ENCODE measurements at regions not wholly inside any gene's neighbourhood (a gene's known extent, or its start where the extent isn't known, plus 50 kb on each side); places are given as distances from the start of the nearest gene placed in this dataset.

GRCh38 chr3:1903111-1903510 is 195.6 kb upstream of the CNTN4 start:
- TF ChIP-seq ARNTL (CRISPR knock-in tag; IDR thresholded peaks at IDR 0.05; ENCODE audit: borderline replicate concordance, low read depth): no peak
- TF ChIP-seq CSRNP3 (CRISPR knock-in tag; IDR thresholded peaks at IDR 0.05): no peak
- TF ChIP-seq TSHZ2 (CRISPR knock-in tag; IDR thresholded peaks at IDR 0.05): no peak
- TF ChIP-seq PPARA (CRISPR knock-in tag; IDR thresholded peaks at IDR 0.05; ENCODE audit: borderline replicate concordance): no peak
- no peak for TF ChIP-seq PATZ1 (CRISPR knock-in tag; IDR thresholded peaks at IDR 0.05; ENCODE audit: borderline replicate concordance)
- TF ChIP-seq POU6F1 (CRISPR knock-in tag; IDR thresholded peaks at IDR 0.05; ENCODE audit: borderline replicate concordance, low read depth): no peak
- TF ChIP-seq ESRRG (CRISPR knock-in tag; IDR thresholded peaks at IDR 0.05): no peak
- no peak for TF ChIP-seq GLIS3 (CRISPR knock-in tag; IDR thresholded peaks at IDR 0.05)
- no peak for TF ChIP-seq BACH2 (CRISPR knock-in tag; IDR thresholded peaks at IDR 0.05; ENCODE audit: borderline replicate concordance)
- no peak for TF ChIP-seq ISL1 (CRISPR knock-in tag; IDR thresholded peaks at IDR 0.05)
- no peak for TF ChIP-seq CREB5 (CRISPR knock-in tag; IDR thresholded peaks at IDR 0.05; ENCODE audit: low read depth)
- TF ChIP-seq TOX (CRISPR knock-in tag; IDR thresholded peaks at IDR 0.05; ENCODE audit: borderline replicate concordance): no peak
- no peak for TF ChIP-seq TCF4 (CRISPR knock-in tag; IDR thresholded peaks at IDR 0.05; ENCODE audit: borderline replicate concordance)
- no peak for TF ChIP-seq OSR1 (CRISPR knock-in tag; IDR thresholded peaks at IDR 0.05)
- no peak for TF ChIP-seq ZFP30 (CRISPR knock-in tag; IDR thresholded peaks at IDR 0.05)
- no peak for TF ChIP-seq SNAI2 (CRISPR knock-in tag; IDR thresholded peaks at IDR 0.05)
- no peak for TF ChIP-seq ZNF565 (CRISPR knock-in tag; conservative IDR thresholded peaks at IDR 0.05; ENCODE audit: low read depth)
- TF ChIP-seq CSDC2 (CRISPR knock-in tag; IDR thresholded peaks at IDR 0.05): no peak

GRCh38 chr3:1907911-1908310 is 190.8 kb upstream of the CNTN4 start:
- ATAC-seq: no peak
- TF ChIP-seq GLIS3 (CRISPR knock-in tag; IDR thresholded peaks at IDR 0.05): no peak
- TF ChIP-seq CSDC2 (CRISPR knock-in tag; IDR thresholded peaks at IDR 0.05): no peak
- TF ChIP-seq POU6F1 (CRISPR knock-in tag; IDR thresholded peaks at IDR 0.05; ENCODE audit: borderline replicate concordance, low read depth): no peak
- no peak for TF ChIP-seq PPARA (CRISPR knock-in tag; IDR thresholded peaks at IDR 0.05; ENCODE audit: borderline replicate concordance)
- TF ChIP-seq ZFP30 (CRISPR knock-in tag; IDR thresholded peaks at IDR 0.05): no peak
- TF ChIP-seq ZFP3 (CRISPR knock-in tag; IDR thresholded peaks at IDR 0.05): no peak
- TF ChIP-seq CSRNP3 (CRISPR knock-in tag; IDR thresholded peaks at IDR 0.05): no peak
- TF ChIP-seq SNAI2 (CRISPR knock-in tag; IDR thresholded peaks at IDR 0.05): no peak
- TF ChIP-seq ZC3H10 (CRISPR knock-in tag; IDR thresholded peaks at IDR 0.05): no peak
- TF ChIP-seq TSHZ2 (CRISPR knock-in tag; IDR thresholded peaks at IDR 0.05): no peak
- TF ChIP-seq PATZ1 (CRISPR knock-in tag; IDR thresholded peaks at IDR 0.05; ENCODE audit: borderline replicate concordance): no peak

More at GRCh38 chr3:1903111-1903510, 195.6 kb upstream of the CNTN4 start:
- no peak for ATAC-seq

All from SK-N-SH treated with all-trans-retinoic acid at 6 μM for 48 hours (cell line).